ENCODE measurements at regions not wholly inside any gene's neighbourhood (a gene's known extent, or its start where the extent isn't known, plus 50 kb on each side); places are given as distances from the start of the nearest gene placed in this dataset.

DNA sequence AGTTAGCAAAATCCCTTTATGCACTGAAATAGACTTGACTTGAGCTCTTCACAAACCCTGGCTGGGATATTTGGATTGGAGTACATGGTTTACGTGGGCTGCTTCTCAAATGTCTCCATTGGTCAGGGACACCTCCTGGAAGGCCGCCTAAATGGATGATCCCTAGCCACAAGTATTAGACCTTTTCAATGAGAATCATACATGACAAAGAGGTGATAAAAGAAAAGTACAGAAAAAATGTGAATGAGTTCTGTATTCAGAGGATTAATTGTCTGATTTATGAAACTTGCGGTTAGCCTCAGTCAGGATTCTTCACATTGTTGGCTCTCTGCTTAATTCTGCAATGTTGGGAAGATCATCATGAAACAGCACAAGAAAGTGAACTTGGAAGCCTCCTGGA lies 752.8 kb upstream of the ADAMTS16 start:
- DNase-seq (ENCODE audit: low read depth) = no peak

DNA sequence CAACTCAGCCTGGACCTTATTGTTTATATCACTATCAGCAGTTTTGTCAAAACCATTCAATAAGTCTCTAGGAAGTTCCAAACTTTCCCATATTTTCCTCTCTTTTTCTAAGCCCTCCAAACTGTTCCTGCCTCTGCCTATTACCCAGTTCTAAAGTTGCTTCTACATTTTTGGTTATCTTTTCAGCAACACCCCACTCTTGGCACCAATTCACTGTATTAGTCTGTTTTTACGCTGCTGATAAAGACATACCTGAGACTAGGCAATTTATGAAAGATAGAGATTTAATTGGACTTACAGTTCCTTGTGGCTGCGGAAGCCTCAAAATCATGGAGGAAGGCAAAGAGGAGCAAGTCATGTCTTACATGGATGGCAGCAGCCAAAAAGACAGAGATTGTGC lies 744.4 kb upstream of the ADAMTS16 start:
- DNase-seq (ENCODE audit: low read depth) = no peak

DNA sequence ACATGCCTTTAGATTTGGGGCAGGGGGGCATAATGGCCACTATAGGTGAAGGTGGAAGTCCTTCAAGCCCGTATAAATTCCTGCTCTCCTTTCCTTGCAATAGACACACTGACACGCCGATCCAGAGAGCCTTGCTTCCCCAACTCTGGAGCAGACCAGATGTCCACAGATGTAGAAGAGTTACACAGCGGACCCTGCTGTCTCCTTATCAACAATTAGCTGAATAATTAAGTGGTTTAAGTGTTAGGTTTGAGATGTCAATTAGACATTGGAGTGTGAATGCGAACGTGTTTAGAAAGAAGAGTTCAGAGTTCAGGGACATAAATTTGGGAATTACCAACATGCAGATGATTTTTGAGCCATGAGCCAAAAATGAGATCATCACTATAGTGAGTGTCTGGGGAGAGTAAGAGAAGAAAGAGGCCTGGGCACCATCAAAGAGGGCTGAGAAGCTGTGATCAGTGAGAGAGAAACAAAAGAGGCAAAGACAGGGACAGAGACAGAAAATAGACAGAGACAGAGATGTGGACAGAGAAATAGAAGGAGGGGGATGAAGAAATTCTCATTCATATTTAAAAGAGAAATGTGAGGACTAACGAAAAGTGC lies 734.4 kb upstream of the ADAMTS16 start:
- DNase-seq (ENCODE audit: low read depth) = no peak

DNA sequence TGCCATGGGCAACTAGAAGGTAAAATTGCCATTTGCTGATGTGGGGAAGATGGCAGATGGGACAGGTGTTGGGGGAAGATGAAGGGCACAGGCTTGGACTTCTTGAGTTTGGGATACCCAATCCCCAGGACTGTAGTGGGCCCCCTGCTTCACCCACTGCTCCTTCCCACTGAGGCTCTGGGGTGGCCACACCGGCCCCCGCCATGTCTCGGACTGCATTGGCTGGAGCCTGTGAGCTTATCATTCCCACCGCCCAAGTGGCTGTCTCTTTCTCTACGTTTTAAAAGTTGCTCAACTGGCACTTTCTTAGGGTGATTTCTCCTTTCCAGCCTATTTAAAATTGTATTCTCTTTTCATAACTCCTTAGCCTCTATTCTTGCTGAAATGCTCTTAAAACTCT lies 730.0 kb upstream of the ADAMTS16 start:
- DNase-seq (ENCODE audit: low read depth) = no peak

DNA sequence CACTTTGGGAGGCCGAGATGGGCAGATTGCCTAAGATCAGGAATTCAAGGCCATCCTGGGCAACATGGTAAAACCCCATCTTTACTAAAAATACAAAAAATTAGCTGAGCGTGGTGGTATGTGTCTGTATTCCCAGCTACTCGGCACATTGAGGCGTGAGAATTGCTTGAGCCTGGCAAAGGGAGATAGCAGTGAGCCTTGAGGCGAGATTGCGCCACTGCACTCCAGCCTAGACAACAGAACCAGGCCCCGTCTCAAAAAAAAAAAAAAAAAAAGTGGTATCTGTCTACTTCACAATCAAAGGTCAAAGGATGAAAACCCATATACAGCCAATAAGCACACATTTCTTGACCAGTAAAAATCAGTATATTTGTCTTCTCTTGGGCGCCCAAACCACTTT lies 728.5 kb upstream of the ADAMTS16 start:
- DNase-seq (ENCODE audit: low read depth) = no peak

DNA sequence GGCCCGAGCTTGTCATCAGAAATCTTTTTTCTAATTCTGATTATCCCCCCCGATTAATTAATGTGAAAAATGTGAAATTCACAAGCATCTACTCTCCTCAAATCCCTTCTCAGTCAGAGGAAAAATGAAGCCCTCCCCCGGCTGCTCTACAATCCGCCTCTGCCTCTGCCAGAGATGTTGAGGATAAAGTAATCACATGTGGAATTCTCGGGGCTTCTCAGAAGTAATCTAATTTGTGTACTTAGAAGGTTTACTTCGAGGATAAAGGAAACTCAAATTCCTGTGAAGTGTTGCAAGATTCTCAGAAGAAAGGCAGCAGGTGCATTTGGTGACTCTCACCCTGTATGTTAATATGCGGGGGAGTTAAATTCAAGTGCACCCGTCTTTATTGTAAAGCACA lies 726.1 kb upstream of the ADAMTS16 start:
- no peak for DNase-seq (ENCODE audit: low read depth)

DNA sequence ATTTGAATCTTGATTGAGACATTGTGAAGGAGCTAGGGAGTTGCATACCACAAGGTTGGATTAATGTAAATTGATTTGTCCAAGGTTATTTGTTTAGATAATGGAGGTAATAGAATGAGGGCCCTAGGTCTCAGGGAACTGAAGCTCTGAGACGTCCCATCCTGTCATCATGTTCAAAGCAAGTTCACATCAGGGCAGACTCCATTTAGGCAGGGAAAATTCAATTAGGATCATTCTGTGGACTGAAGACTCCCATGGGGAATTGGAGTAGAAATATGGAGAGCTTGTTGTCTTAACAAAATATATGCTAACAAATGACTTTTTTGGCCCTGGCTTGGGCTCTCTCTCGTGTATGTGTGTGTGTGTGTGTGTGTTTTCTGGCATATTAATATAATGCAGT lies 722.0 kb upstream of the ADAMTS16 start:
- DNase-seq (ENCODE audit: low read depth) = no peak

DNA sequence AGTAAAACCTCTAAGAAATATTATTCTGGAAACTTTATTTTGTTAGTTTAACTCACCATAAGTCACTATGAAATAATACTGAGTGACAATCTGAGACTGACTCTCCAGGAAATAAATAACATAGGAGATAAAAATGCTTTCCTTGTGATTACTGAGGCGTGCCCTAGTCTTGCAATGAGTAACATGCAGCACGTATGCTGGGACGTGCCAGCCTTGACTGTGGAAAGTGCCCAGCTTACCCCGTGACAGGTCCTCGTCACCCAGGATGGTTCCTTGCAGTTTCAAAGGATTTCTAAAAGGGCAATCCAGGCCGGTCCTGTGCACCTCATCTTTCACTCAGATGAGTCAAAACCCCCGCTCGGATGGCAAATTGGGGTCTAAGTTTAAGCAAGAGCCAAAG lies 720.8 kb upstream of the ADAMTS16 start:
- no peak for DNase-seq (ENCODE audit: low read depth)

DNA sequence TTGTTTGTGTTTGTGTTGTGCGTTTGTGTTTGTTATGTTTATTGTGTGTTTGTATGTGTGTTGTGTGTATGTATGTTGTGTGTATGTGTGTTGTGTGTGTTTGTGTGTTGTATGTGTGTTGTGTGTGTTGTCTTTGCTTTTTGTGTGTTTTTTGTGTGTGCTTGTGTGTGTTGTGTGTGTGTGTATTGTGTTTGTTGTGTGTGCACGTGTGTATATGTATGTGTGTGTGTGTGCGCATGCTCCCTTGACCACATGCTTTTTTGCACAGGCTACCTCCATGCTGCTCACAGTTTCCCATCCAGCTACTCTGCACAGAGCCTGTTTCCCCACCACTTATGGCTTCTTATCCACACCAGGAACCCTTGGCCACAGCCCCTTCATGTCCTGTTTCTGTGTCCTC lies 720.0 kb upstream of the ADAMTS16 start:
- no peak for DNase-seq (ENCODE audit: low read depth)

DNA sequence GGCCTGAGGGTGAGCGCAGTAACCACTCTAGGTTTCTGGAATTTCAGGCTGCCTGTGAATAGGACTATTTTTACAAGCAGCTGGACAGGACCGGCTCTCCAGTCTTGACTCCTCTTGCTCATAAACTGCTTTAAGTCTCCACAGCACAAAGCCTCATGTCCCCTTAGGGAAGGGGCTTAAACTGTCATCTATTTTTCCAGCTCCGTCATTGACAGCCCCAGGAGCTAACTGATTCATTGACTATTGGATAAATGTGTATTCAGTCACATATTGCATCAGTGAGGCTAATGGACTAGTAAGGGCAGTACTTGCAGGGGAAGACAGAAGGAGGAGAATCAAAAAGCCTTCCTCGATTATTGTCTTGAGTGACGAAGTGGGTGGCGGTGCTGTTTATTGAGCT lies 719.4 kb upstream of the ADAMTS16 start:
- no peak for DNase-seq (ENCODE audit: low read depth)

DNA sequence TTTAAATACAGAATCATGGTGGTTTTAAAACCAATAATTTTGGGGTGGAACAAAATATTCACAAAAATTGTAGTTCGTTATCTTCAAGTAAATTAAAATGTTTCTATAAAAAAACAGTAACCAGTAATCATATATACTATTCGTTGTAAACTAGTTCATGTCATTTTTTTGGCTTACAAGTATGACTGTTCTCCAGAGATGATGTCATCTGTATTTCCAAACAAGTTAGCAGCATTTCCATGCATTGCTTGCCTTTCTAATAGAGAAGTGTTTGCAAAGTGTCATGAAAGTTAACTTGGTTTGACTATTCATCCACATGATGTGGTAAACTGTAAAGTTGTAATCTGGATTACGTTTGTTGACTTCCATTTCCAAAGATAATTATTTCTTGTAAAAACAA lies 717.9 kb upstream of the ADAMTS16 start:
- DNase-seq (ENCODE audit: low read depth) = no peak

DNA sequence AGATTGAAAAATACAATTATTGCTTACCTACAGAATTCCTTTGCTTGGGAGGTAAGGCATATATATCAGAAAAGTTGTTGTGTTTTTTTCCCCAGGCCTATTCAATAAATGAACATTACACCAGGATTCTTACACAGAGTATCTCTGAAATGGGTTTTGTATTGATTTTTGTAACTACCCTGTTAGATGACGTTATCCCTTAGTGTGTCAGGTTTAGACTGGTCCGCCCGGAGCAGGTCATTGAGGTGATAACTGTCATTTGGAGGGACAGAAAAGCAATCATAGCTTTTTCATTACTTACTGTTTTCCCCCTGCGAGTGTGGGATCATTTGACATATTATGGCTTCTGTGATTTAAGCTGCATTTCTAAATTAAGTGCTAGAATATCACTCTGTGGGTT lies 715.2 kb upstream of the ADAMTS16 start:
- no peak for DNase-seq (ENCODE audit: low read depth)

DNA sequence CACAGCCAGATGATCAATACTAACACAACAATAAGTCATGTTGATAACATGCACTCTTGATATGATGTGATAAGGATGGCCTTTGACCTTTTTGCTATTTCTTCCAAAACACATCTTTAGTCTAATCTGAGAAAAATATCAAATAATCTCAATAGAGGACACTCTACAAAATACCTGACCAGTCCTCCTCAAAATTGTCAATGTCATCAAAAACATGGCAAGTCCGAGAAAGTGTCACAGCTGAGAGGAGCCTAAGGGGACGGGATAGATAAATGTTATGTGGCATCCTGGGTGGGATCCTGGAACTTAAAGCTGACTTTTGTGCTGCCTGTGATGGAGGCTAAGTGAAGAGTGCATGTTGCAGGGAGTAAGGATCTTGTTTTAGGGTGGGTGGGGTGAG lies 699.6 kb upstream of the ADAMTS16 start:
- no peak for DNase-seq (ENCODE audit: low read depth)

DNA sequence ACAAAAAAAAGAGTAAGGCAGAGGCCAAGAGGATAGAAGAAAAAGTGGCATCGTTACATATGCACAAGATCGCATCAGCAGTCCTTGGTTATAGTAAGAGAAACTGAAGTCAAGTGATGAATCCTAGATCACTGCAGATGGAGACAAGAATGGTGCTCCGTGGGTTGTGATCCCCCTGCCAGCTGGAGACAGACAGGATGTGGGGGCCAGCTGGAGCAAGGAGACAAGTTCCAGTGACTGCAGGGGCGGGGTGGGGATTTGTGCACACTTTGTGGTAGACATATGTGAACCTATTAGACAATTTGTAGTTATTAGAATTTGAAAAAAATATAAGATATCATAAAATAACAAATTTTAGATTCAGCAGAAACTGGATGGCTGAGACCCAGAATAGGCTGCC lies 697.9 kb upstream of the ADAMTS16 start:
- no peak for DNase-seq (ENCODE audit: low read depth)

DNA sequence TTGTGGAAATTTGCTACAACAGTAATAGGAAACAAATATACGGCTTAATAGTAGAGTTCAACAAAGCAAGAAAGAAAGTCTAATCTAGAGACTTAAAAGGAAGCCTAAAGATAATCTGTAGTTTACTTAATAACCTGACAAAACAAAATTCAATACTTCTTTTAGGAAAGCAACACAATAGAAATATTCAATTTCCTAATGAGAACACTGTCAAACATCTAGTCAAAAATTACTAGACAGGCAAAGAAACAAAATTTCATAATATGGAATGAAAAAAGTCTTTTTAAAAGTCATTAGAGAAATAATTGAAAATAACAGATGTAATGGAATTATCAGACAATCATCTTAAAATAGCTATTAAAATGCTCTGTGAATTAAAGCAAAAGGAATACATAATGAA lies 692.5 kb upstream of the ADAMTS16 start:
- no peak for DNase-seq (ENCODE audit: low read depth)

DNA sequence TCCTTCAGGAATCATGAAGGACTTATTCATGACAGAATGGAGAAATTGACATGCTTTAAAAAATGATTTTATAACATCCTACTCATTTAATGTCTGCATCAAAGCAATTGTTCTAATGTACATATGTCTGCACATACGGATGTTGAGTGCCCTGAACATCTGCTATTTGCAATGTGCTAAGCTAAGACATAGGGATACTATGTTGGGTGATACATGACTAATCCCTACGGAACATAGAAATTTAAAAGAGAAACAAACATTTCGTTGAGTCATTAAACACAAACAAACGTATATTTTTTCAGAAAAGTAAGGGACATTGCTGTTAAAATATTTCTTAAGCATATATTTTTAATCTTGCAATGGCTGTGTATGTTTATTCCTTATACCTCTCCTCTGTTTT lies 686.5 kb upstream of the ADAMTS16 start:
- DNase-seq (ENCODE audit: low read depth) = no peak

DNA sequence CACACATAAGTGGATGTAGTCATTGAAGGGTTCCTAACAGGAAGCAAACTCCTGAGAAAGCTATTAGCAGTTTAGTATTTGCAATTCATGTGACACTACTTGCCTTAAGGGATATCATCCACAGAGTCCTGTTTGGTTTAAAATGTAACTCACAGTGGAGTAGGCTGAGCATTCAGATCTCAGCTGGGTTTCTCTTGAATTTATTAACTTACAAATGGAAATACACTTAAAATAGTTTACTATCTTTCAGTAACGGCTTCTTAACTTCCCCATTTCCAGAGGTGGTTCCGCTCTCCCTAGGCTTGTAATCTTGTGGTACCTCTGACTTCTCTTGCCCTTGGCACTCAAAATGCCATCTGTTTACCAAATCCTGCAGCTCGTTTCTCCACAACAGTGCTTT lies 660.7 kb upstream of the ADAMTS16 start:
- no peak for DNase-seq (ENCODE audit: low read depth)

DNA sequence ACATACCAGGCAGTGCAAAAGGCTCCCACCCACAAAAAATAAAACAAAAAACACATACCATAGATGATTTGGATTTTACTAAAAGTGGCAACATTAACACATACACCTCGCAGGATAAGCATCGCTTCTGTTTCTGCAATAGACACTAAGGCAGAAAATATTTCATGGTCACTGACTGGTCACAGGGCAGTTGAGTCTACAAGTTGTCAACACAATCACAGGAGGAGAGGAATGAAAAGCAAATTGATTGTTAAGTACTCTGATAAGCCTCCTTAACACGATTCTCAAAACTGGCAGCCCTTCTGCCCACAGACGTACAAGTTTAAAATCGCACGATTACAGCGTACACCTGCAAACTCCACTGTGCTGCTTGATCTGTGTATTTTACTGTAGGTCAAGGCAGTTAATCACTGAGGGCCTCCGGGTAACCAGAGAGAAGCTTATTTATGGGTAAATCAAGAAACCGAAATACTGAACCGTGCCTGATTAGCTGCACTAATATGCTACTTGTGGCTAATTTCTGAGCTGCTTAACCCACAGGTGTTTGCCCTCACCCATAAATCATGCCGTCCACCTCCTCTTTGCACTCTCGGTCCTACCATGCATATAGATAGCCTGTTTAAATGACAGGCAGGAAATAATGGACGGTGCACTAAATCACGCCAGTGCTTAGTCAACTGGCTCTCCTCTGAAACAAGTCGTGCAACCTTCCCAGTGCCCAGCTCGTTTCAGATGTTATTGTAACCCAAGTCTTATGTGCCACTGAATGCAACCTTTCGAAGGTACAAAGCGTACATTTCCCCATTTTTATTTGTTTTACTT lies 659.4 kb upstream of the ADAMTS16 start:
- no peak for DNase-seq (ENCODE audit: low read depth)

DNA sequence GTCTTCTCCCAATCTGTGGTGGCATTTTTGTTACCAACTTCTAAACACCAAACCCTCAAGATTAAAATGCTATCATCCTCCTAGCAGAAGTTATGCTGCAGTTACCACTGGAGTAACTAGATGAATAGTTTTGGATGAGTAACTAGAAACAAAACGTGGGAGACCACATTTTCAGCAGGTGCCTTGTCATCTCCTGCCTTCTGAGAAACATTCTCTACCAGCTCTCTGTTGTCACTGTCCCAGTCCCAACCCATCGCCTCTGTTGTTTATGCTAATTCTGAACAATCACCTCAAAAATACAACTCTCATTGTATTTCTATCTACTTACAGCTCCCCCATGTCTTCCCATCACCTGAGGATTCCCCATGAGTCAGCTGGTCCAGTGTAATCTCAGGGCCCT lies 652.5 kb upstream of the ADAMTS16 start:
- DNase-seq (ENCODE audit: low read depth) = no peak

DNA sequence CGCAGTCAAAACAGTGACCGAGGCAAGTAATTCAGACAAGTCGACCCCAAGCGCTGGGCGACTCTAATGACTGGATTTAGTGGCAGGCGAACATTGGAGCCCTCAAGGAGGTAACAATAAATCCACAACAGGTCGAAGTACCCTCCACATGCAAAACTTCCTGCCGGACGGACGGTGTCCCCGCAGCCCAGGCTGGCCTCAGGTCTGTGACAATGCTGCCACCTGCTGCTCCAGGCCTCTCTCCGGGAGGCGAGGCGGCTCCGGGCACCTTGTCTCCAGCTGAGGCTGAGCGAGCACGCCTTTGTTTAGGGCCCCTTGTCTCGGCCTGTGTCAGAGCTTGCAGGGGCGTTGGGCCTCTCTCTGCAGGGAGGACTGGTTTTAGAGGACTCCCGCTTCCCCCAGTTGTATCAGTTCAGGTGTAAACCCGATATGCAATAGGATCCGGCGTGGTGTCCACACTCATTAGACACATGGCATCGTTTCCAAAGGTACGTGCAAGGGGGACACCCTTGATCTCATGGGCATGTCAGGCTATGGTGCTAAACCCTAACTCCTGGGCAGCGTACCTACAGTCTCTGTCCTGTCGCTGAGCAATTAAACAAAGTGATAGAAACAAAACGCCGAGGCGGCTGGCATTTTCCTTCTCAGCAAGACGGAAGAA lies 628.0 kb upstream of the ADAMTS16 start:
- no peak for DNase-seq (ENCODE audit: low read depth)

DNA sequence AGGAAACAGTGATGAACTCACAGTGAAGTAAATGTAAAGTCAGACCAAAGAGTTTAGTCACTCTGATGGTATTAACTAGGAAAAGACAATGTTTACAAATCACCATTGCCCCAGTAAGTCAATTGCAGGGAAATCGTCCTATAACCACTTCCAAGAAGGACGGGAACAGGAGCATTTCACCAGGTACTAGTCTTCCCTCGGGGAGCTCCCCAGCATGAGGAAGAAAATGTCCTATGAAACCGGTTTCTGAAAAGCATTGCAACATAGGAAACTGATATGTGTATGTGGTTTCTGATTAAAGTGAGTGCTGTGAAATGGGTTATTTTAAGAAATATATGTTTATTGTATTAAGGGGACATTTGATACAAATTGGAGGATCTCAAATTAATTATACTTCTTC lies 626.7 kb upstream of the ADAMTS16 start:
- no peak for DNase-seq (ENCODE audit: low read depth)

DNA sequence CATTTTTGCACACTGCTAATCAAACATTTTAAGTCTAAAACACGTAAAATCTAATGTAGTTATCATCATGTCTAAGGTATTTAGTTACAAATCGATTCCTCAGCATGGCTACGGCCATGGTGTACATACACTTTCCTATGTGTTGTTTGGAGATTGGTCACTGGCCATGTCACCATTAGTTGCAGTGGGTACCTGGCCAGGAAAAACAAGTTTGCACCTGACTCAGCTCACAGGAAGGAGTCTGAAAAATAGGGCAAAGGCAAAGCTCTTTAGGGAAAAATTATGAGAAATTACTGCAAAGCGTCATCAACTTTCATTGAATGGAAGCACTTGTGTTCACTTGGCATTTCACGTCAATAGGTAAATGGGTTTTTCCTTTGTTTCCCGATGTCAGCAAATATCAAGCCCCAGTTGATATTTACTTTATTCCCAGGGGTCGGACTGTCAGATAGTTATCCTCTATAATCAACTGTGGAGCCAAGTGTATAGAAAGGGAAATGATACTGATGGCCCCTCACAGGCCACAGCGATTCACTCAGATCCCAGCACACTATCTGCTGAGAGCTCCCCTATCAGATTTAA lies 626.0 kb upstream of the ADAMTS16 start:
- DNase-seq (ENCODE audit: low read depth) = no peak

All from stimulated activated CD8-positive, alpha-beta memory T cell treated with anti-CD3 and anti-CD28 coated beads, Interleukin-7, amount 100 ng/mL, for 24 hours (primary cell).